Peyer's patch (tissue), 4 donors: ENCODE measurements at regions not wholly inside any gene's neighbourhood (a gene's known extent, or its start where the extent isn't known, plus 50 kb on each side); places are given as distances from the start of the nearest gene placed in this dataset.
"Not testable (repeated sequence)": the region's sequence is repeated elsewhere in the genome, so short reads cannot be mapped to it uniquely, and the experiment has no call there.

ENCODE experiments used
- DNase-seq, 3 donors: peaks; one replicate each; pipeline ENCODE4 v3.0.0-alpha.2; 2017 to 2019
- H3K27ac ChIP-seq, 4 donors: fragments of 200-600 bp; sonication (generic); one replicate each; pipeline ENCODE4 v1.5.1; 2016 to 2019
- H3K27me3 ChIP-seq, 2 donors: fragments of 200-600 bp; sonication (generic); one replicate each; pipeline ENCODE4 v1.5.1; 2019
- H3K36me3 ChIP-seq, 3 donors: fragments of 200-600 bp; sonication (generic); one replicate each; pipeline ENCODE4 v1.5.1; 2016 to 2019
- H3K4me1 ChIP-seq, 4 donors: fragments of 200-600 bp; sonication (generic); one replicate each; pipeline ENCODE4 v1.5.1; 2016 to 2019
- H3K4me3 ChIP-seq, 4 donors: fragments of 200-600 bp; sonication (generic); 1 replicate in 3 of 4; 2 replicates in 1 of 4; pipeline ENCODE4 v1.5.1; 2016 to 2019; ENCODE audit warnings: mild to moderate bottlenecking in 1 of 4
- H3K9me3 ChIP-seq, 4 donors: fragments of 200-600 bp; sonication (generic); one replicate each; pipeline ENCODE4 v1.5.1; 2016 to 2019; ENCODE audit warnings: mild to moderate bottlenecking in 1 of 4
- CTCF ChIP-seq, 6 experiments: fragments of 450-650 bp in 4 of 6; fragments of 200-600 bp in 2 of 6; sonication (generic) in 1 of 6; IDR thresholded peaks; one replicate each; pipeline ENCODE4 v1.5.1; 2017 to 2019; ENCODE audit warnings: antibody characterized with exemption in 6 of 6, mild to moderate bottlenecking in 3 of 6, moderate library complexity in 1 of 6
- POLR2A ChIP-seq, 2 donors: fragments of 450-650 bp; IDR thresholded peaks; one replicate each; pipeline ENCODE4 v1.5.1; 2017; ENCODE audit warnings: antibody characterized with exemption in 2 of 2, mild to moderate bottlenecking in 2 of 2, moderate library complexity in 2 of 2

- Histone ChIP-seq H3K36me3 (no peaks in the 10 kb centered on the region), H3K9me3 (no peaks in the 10 kb centered on the region), H3K27ac (no peak overlapping the region), H3K4me1 (peaks cover 0 to under 1% (median 0%) of the 10 kb centered on the region in 4 donors), H3K27me3 (no peaks in the 10 kb centered on the region), H3K4me3 (no peak overlapping the region)
- TF ChIP-seq POLR2A (IDR thresholded peaks at IDR 0.05) (no peak), CTCF (IDR thresholded peaks at IDR 0.05) (no peak)
- DNase-seq = no peak
Observed at GRCh38 chr6:110542311-110543024, 66.1 kb upstream of the SLC22A16 start.

- Histone ChIP-seq H3K36me3 (no peaks in the 10 kb centered on the region), H3K27me3 (no peaks in the 10 kb centered on the region), H3K9me3 (no peaks in the 10 kb centered on the region), H3K4me1 (peaks cover 0 to 7% (median 0%) of the 10 kb centered on the region in 4 donors), H3K4me3 (no peak overlapping the region), H3K27ac (no peak overlapping the region)
- no peak for DNase-seq
- no peak for TF ChIP-seq POLR2A (IDR thresholded peaks at IDR 0.05)
- no peak for TF ChIP-seq CTCF (IDR thresholded peaks at IDR 0.05)
Observed at GRCh38 chr6:110541701-110542309, 65.4 kb upstream of the SLC22A16 start.

GRCh38 chr6:110539277-110540019 is 63.0 kb upstream of the SLC22A16 start:
- not testable (repeated sequence) for H3K4me1 ChIP-seq, H3K4me3 ChIP-seq, H3K27ac ChIP-seq, H3K27me3 ChIP-seq, H3K9me3 ChIP-seq, H3K36me3 ChIP-seq, DNase-seq

GRCh38 chr6:110538416-110539160 is 62.2 kb upstream of the SLC22A16 start:
- no peak for TF ChIP-seq POLR2A (IDR thresholded peaks at IDR 0.05)
- no peak for TF ChIP-seq CTCF (IDR thresholded peaks at IDR 0.05)
- Histone ChIP-seq H3K9me3 (no peaks in the 10 kb centered on the region), H3K4me1 (peaks cover 0 to 8% (median 0%) of the 10 kb centered on the region in 4 donors), H3K4me3 (no peak overlapping the region), H3K36me3 (no peaks in the 10 kb centered on the region), H3K27ac (peak overlapping the region in 1 of 4 donors; percentile 78), H3K27me3 (no peaks in the 10 kb centered on the region)
- no peak for DNase-seq

- no peaks in the 10 kb centered on the region for H3K9me3 ChIP-seq
- no peaks in the 10 kb centered on the region for H3K27me3 ChIP-seq
- H3K36me3 ChIP-seq = no peaks in the 10 kb centered on the region
- no peak for DNase-seq
- H3K27ac ChIP-seq = peak overlapping the region in 2 of 4 donors; percentile 45 to 78
- peaks cover 0 to 8% (median 0%) of the 10 kb centered on the region in 4 donors for H3K4me1 ChIP-seq
- no peak overlapping the region for H3K4me3 ChIP-seq
- no peak for TF ChIP-seq CTCF (IDR thresholded peaks at IDR 0.05)
- TF ChIP-seq POLR2A (IDR thresholded peaks at IDR 0.05) = no peak
Observed at GRCh38 chr6:110537208-110538123, 61.1 kb upstream of the SLC22A16 start.
